Endothelial cell of umbilical vein (primary cell): ENCODE measurements at regions not wholly inside any gene's neighbourhood (a gene's known extent, or its start where the extent isn't known, plus 50 kb on each side); places are given as distances from the start of the nearest gene placed in this dataset.

Source experiments
- BruUV-seq: library from RNA; stranded (reverse); fragments of 400-500 nt; replicated peaks from 2 replicates; lab custom pipeline; 2021; lab: Mats Ljungman, UMichigan
- CTCF ChIA-PET: fragments of 300-600, 350-600 bp; sonication (Branson Sonifier 250); formaldehyde crosslinking; loops from one replicate; lab custom pipeline; 2021; ENCODE audit warnings: antibody characterized with exemption, inconsistent platforms; lab: Charles Lee
- POLR2A ChIA-PET: fragments of 300-600, 350-600 bp; sonication (Branson Sonifier 250); formaldehyde crosslinking; loops from one replicate; lab custom pipeline; 2021; ENCODE audit warnings: antibody characterized with exemption, inconsistent platforms; lab: Charles Lee
- DNase-seq: peaks from one replicate; pipeline ENCODE4 v3.0.0-alpha.2; 2011; ENCODE audit warnings: low read depth, low spot score
- FAIRE-seq: peaks from 2 replicates; lab custom pipeline; 2011; peaks lifted over from hg19 to GRCh38; lab: Jason Lieb, UNC
- H2AFZ ChIP-seq: 2 replicates; pipeline ENCODE4 v1.6.0; 2012; ENCODE audit warnings: low read depth, low read length, control low read depth, inconsistent platforms
- H3K27ac ChIP-seq: 2 replicates; pipeline ENCODE4 v1.5.1; 2011; ENCODE audit warnings: low read depth, mild to moderate bottlenecking, control low read depth, low read length, moderate library complexity; ENCODE audit not compliant: insufficient read depth
- H3K27me3 ChIP-seq, 2 experiments: 2 replicates each; pipeline versions ENCODE4 v1.6.0 to v1.6.1; 2011; ENCODE audit warnings: low read length in 2 of 2, mixed read lengths in 1 of 2; ENCODE audit not compliant: control insufficient read depth in 2 of 2, insufficient read depth in 2 of 2
- H3K36me3 ChIP-seq, 2 experiments: 2 replicates in 1 of 2; 3 replicates in 1 of 2; pipeline ENCODE4 v1.5.1; 2011; ENCODE audit warnings: low read length in 2 of 2, mild to moderate bottlenecking in 1 of 2, moderate library complexity in 1 of 2; ENCODE audit not compliant: control insufficient read depth in 2 of 2, insufficient read depth in 2 of 2; ENCODE audit errors: extremely low read depth in 1 of 2
- H3K4me1 ChIP-seq: 3 replicates; pipeline ENCODE4 v1.5.1; 2011; ENCODE audit warnings: mild to moderate bottlenecking, low read length; ENCODE audit not compliant: control insufficient read depth, insufficient read depth; ENCODE audit errors: extremely low read depth
- H3K4me2 ChIP-seq: 2 replicates; pipeline ENCODE4 v1.6.1; 2011; ENCODE audit warnings: low read length, control low read depth, mixed read lengths; ENCODE audit not compliant: insufficient read depth
- H3K4me3 ChIP-seq, 3 experiments: fragments of 200-600 bp in 1 of 3; sonication (generic), shearing (Covaris generic) in 1 of 3; replicated peaks in 1 of 3; 2 replicates each; pipeline ENCODE4 v1.5.1; 2011 to 2016; ENCODE audit warnings: control low read depth in 3 of 3, low read length in 3 of 3, mild to moderate bottlenecking in 2 of 3, inconsistent platforms in 1 of 3, low read depth in 1 of 3, moderate library complexity in 1 of 3; ENCODE audit not compliant: insufficient read depth in 1 of 3
- H3K79me2 ChIP-seq: 2 replicates; pipeline ENCODE4 v1.6.0; 2012; ENCODE audit warnings: low read length, inconsistent platforms; ENCODE audit not compliant: control insufficient read depth, insufficient read depth
- H3K9ac ChIP-seq: replicated peaks from 2 replicates; pipeline ENCODE3; 2011; ENCODE audit warnings: low read length, control low read depth; ENCODE audit not compliant: insufficient read depth; ENCODE audit errors: extremely low read depth
- H3K9me1 ChIP-seq: replicated peaks from 3 replicates; pipeline ENCODE4 v1.6.0; 2011; ENCODE audit warnings: mild to moderate bottlenecking, low read length; ENCODE audit not compliant: control insufficient read depth, insufficient read depth; ENCODE audit errors: extremely low read depth
- H3K9me3 ChIP-seq: replicated peaks from 2 replicates; pipeline ENCODE4 v1.5.1; 2012; ENCODE audit warnings: low read length, inconsistent platforms; ENCODE audit not compliant: control insufficient read depth, insufficient read depth
- H4K20me1 ChIP-seq: replicated peaks from 2 replicates; pipeline ENCODE3; 2011; ENCODE audit warnings: mild to moderate bottlenecking, low read length; ENCODE audit not compliant: control insufficient read depth, insufficient read depth; ENCODE audit errors: extremely low read depth
- CTCF ChIP-seq, 2 donors: IDR thresholded peaks; 1 replicate in 1 of 2; 2 replicates in 1 of 2; pipeline ENCODE4 v1.5.1; 2011; ENCODE audit warnings: low read length in 2 of 2, mild to moderate bottlenecking in 2 of 2, moderate library complexity in 2 of 2, control low read depth in 1 of 2, inconsistent platforms in 1 of 2, low read depth in 1 of 2; ENCODE audit not compliant: insufficient read depth in 1 of 2; ENCODE audit errors: extremely low read depth in 1 of 2
- EZH2 ChIP-seq: IDR thresholded peaks from 2 replicates; pipeline ENCODE4 v1.6.1; 2012; ENCODE audit warnings: borderline replicate concordance, low read depth, mild to moderate bottlenecking, moderate library complexity, low read length, inconsistent platforms; ENCODE audit not compliant: severe bottlenecking
- GATA2 ChIP-seq: IDR thresholded peaks from 2 replicates; pipeline ENCODE4 v1.7.0; 2011; ENCODE audit warnings: low read depth, mild to moderate bottlenecking, moderate library complexity, mixed read lengths, low read length; ENCODE audit not compliant: insufficient read length, insufficient read depth
- MAX ChIP-seq: IDR thresholded peaks from 2 replicates; pipeline ENCODE4 v1.6.1; 2011; ENCODE audit not compliant: insufficient read depth, insufficient read length
- MYC ChIP-seq: IDR thresholded peaks from one replicate; pipeline ENCODE4 v1.6.1; 2011; ENCODE audit warnings: mild to moderate bottlenecking, low read depth, low read length
- POLR2A ChIP-seq: IDR thresholded peaks from 2 replicates; pipeline ENCODE4 v1.6.1; 2012; ENCODE audit warnings: low read depth, mild to moderate bottlenecking, control low read depth, low read length
- POLR2AphosphoS5 ChIP-seq: IDR thresholded peaks from 2 replicates; pipeline ENCODE4 v1.6.1; 2012; ENCODE audit warnings: low read depth, mild to moderate bottlenecking, control low read depth, low read length, moderate library complexity; ENCODE audit not compliant: insufficient read depth
- dilution Hi-C: fragments of 300-500 bp; cut with MboI; formaldehyde crosslinking; loops from one replicate; pipeline ENCODE4 v1.15.0; 2019; ENCODE audit warnings: low sequenced_read_pairs; ENCODE audit not compliant: extremely low pct_ligation_motif_present
- intact Hi-C: fragments of 100-400 bp; cut with micrococcal nuclease; formaldehyde crosslinking; loops from one replicate; pipeline ENCODE4 v1.10.0; 2022

- H3K27me3 ChIP-seq, result no peaks in the 10 kb centered on the region
- H2AFZ ChIP-seq, result no peak overlapping the region
- FAIRE-seq, result no peak
- H3K9me3 ChIP-seq, result peaks cover 5% of the 10 kb centered on the region
- no peak for TF ChIP-seq EZH2
- TF ChIP-seq MAX, result no peak
- no peak for TF ChIP-seq POLR2AphosphoS5
- no peak for TF ChIP-seq CTCF (IDR thresholded peaks at IDR 0.05; ENCODE audit: extremely low read depth in 1 of 2, insufficient read depth in 1 of 2, low read depth in 1 of 2, low read length in 2 of 2)
- TF ChIP-seq MYC, result no peak
- H3K36me3 ChIP-seq, result no peaks in the 10 kb centered on the region
- H3K9ac ChIP-seq, result no peak overlapping the region
- no peaks in the 10 kb centered on the region for H4K20me1 ChIP-seq
- H3K27ac ChIP-seq, result no peak overlapping the region
- ChIA-PET POLR2A (no interaction called here), CTCF (no interaction called here)
- dilution Hi-C loops, result no loop called here
- no peaks in the 10 kb centered on the region for H3K9me1 ChIP-seq
- H3K79me2 ChIP-seq, result no peaks in the 10 kb centered on the region
- intact Hi-C loops, result no loop called here
- no peak overlapping the region for H3K4me2 ChIP-seq
- H3K4me1 ChIP-seq, result no peaks in the 10 kb centered on the region
- no peak overlapping the region for H3K4me3 ChIP-seq
- no peak for DNase-seq
- BruUV-seq, result no TSS peak
Observed at GRCh38 chr1:5493275-5493674, 498.9 kb downstream of the NPHP4 start.

- H3K27me3 ChIP-seq, result no peaks in the 10 kb centered on the region
- FAIRE-seq (no peak), DNase-seq (no peak)
- ChIA-PET CTCF (no interaction called here), POLR2A (no interaction called here)
- no peak overlapping the region for H2AFZ ChIP-seq
- no peak overlapping the region for H3K9ac ChIP-seq
- no peaks in the 10 kb centered on the region for H4K20me1 ChIP-seq
- dilution Hi-C loops (no loop called here), intact Hi-C loops (no loop called here)
- H3K79me2 ChIP-seq, result no peaks in the 10 kb centered on the region
- no peaks in the 10 kb centered on the region for H3K36me3 ChIP-seq
- H3K4me1 ChIP-seq, result no peaks in the 10 kb centered on the region
- H3K27ac ChIP-seq, result no peak overlapping the region
- no TSS peak for BruUV-seq
- TF ChIP-seq MYC (no peak), POLR2A (no peak), CTCF (IDR thresholded peaks at IDR 0.05; ENCODE audit: extremely low read depth in 1 of 2, insufficient read depth in 1 of 2, low read depth in 1 of 2, low read length in 2 of 2) (no peak), POLR2AphosphoS5 (no peak), GATA2 (no peak), EZH2 (no peak)
- H3K4me3 ChIP-seq, result no peak overlapping the region
- no peak overlapping the region for H3K4me2 ChIP-seq
- no peaks in the 10 kb centered on the region for H3K9me1 ChIP-seq
- peaks cover 5% of the 10 kb centered on the region for H3K9me3 ChIP-seq
Observed at GRCh38 chr1:5492846-5493245, 499.4 kb downstream of the NPHP4 start.
